Lung (tissue), 11 donors: ENCODE measurements at regions not wholly inside any gene's neighbourhood (a gene's known extent, or its start where the extent isn't known, plus 50 kb on each side); places are given as distances from the start of the nearest gene placed in this dataset.

ENCODE experiments used
- ATAC-seq: fragments of 200-7000 bp; cut with Tn5 transposase; one replicate; pipeline ENCODE4 v1.9.1; 2020; ENCODE audit warnings: moderate number of reproducible peaks; ENCODE audit not compliant: insufficient read depth, low FRiP score
- DNase-seq, 3 donors: peaks; one replicate each; pipeline ENCODE4 v3.0.0-alpha.2; 2013 to 2017
- H3K27ac ChIP-seq, 2 donors: one replicate each; pipeline ENCODE4 v1.5.1; 2013; ENCODE audit warnings: mild to moderate bottlenecking in 2 of 2, moderate library complexity in 2 of 2, control low read depth in 1 of 2, inconsistent platforms in 1 of 2, low read depth in 1 of 2, low read length in 1 of 2
- H3K27me3 ChIP-seq, 3 donors: one replicate each; pipeline ENCODE4 v1.5.1; 2013; ENCODE audit warnings: low read length in 2 of 3; ENCODE audit not compliant: control insufficient read depth in 3 of 3, insufficient read depth in 3 of 3
- H3K36me3 ChIP-seq, 4 donors: one replicate each; pipeline ENCODE4 v1.5.1; 2013; ENCODE audit warnings: low read length in 4 of 4, mild to moderate bottlenecking in 1 of 4, moderate library complexity in 1 of 4; ENCODE audit not compliant: control insufficient read depth in 4 of 4, insufficient read depth in 4 of 4
- H3K4me1 ChIP-seq, 5 donors: one replicate each; pipeline ENCODE4 v1.5.1; 2013; ENCODE audit warnings: low read length in 5 of 5, mild to moderate bottlenecking in 2 of 5, moderate library complexity in 1 of 5; ENCODE audit not compliant: control insufficient read depth in 5 of 5, insufficient read depth in 5 of 5
- H3K4me3 ChIP-seq: one replicate; pipeline ENCODE4 v1.5.1; 2013; ENCODE audit warnings: mild to moderate bottlenecking, control low read depth, moderate library complexity
- H3K9ac ChIP-seq, 2 donors: one replicate each; pipeline ENCODE4 v1.5.1; 2013; ENCODE audit warnings: low read length in 2 of 2, control low read depth in 1 of 2; ENCODE audit not compliant: insufficient read depth in 1 of 2
- H3K9me3 ChIP-seq, 4 donors: one replicate each; pipeline ENCODE4 v1.5.1; 2013; ENCODE audit warnings: low read length in 3 of 4, mild to moderate bottlenecking in 1 of 4, moderate library complexity in 1 of 4; ENCODE audit not compliant: control insufficient read depth in 4 of 4, insufficient read depth in 3 of 4
- CTCF ChIP-seq: IDR thresholded peaks from 2 replicates; pipeline ENCODE4 v1.5.1; 2012; ENCODE audit warnings: mild to moderate bottlenecking; ENCODE audit errors: control extremely low read depth, extremely low read depth
- WGBS, 2 donors: extraction: QIAGEN DNeasy Blood & Tissue Kit; methylation state at CpG; one replicate each; pipeline ENCODE4 v1.1.7; 2013; 5-methylcytosine and 5-hydroxymethylcytosine counted together
- donor health status: control.
- donor health status: control.
- donor health status: Bipolar disorder and iron deficiency.
- donor health status: healthy.
- donor health status: DM: yes; HTN: yes; CAD: no.

- Histone ChIP-seq H3K27me3 (no peaks in the 10 kb centered on the region), H3K9ac (no peak overlapping the region), H3K9me3 (no peaks in the 10 kb centered on the region), H3K36me3 (no peaks in the 10 kb centered on the region), H3K4me3 (no peak overlapping the region), H3K27ac (no peak overlapping the region), H3K4me1 (no peaks in the 10 kb centered on the region)
- no peak for ATAC-seq
- WGBS, 2 donors: 58 to 86% methylated on average over 2 of the region's 2 CpGs
- DNase-seq: no peak
- TF ChIP-seq CTCF: no peak
Observed at GRCh38 chr10:65335311-65335710, 1590.5 kb upstream of the LRRTM3 start.

- Histone ChIP-seq H3K36me3 (no peaks in the 10 kb centered on the region), H3K9me3 (no peaks in the 10 kb centered on the region), H3K27me3 (no peaks in the 10 kb centered on the region), H3K4me1 (peaks cover 0 to 6% (median 4%) of the 10 kb centered on the region in 5 donors), H3K9ac (no peak overlapping the region), H3K4me3 (no peak overlapping the region), H3K27ac (no peak overlapping the region)
- TF ChIP-seq CTCF: no peak
- no peak for DNase-seq
- ATAC-seq: no peak
- WGBS, 2 donors: 85 to 86% methylated on average over 1 of the region's 1 CpG
Observed at GRCh38 chr10:65340340-65340739, 1585.5 kb upstream of the LRRTM3 start.

- DNase-seq: peak in 2 of 3 donors; percentile 24 to 59
- H3K4me1 ChIP-seq: peaks cover 0 to 6% (median 4%) of the 10 kb centered on the region in 5 donors
- TF ChIP-seq CTCF: no peak
- WGBS, 2 donors: 18 to 30% methylated on average over 4 of the region's 4 CpGs
- no peak overlapping the region for H3K4me3 ChIP-seq
- H3K9ac ChIP-seq: no peak overlapping the region
- H3K27ac ChIP-seq: peak overlapping the region in 1 of 2 donors; percentile 26
- no peaks in the 10 kb centered on the region for H3K9me3 ChIP-seq
- peak; percentile 34 for ATAC-seq
- H3K27me3 ChIP-seq: no peaks in the 10 kb centered on the region
- no peaks in the 10 kb centered on the region for H3K36me3 ChIP-seq
Observed at GRCh38 chr10:65341323-65341925, 1584.4 kb upstream of the LRRTM3 start.

- ATAC-seq: no peak
- H3K4me1 ChIP-seq: peaks cover 0 to 6% (median 4%) of the 10 kb centered on the region in 5 donors
- DNase-seq: no peak
Observed at GRCh38 chr10:65342245-65342644, 1583.6 kb upstream of the LRRTM3 start.

More at GRCh38 chr10:65342245-65342644, 1583.6 kb upstream of the LRRTM3 start:
- H3K27ac ChIP-seq: no peak overlapping the region
- no peaks in the 10 kb centered on the region for H3K27me3 ChIP-seq
- no peak overlapping the region for H3K4me3 ChIP-seq
- WGBS, 2 donors: 69 to 77% methylated on average over 1 of the region's 1 CpG
- H3K36me3 ChIP-seq: no peaks in the 10 kb centered on the region
- H3K9ac ChIP-seq: no peak overlapping the region
- TF ChIP-seq CTCF: no peak
- H3K9me3 ChIP-seq: no peaks in the 10 kb centered on the region
